HG03159 (cell line): ENCODE measurements at regions not wholly inside any gene's neighbourhood (a gene's known extent, or its start where the extent isn't known, plus 50 kb on each side); places are given as distances from the start of the nearest gene placed in this dataset.
"Not testable (repeated sequence)": the region's sequence is repeated elsewhere in the genome, so short reads cannot be mapped to it uniquely, and the experiment has no call there.

Source experiments
- ATAC-seq: cut with Tn5 transposase; IDR thresholded peaks from one replicate; pipeline ENCODE4 v1.9.1; 2021; ENCODE audit warnings: mild to moderate bottlenecking, moderate library complexity; ENCODE audit not compliant: unreplicated experiment

DNA sequence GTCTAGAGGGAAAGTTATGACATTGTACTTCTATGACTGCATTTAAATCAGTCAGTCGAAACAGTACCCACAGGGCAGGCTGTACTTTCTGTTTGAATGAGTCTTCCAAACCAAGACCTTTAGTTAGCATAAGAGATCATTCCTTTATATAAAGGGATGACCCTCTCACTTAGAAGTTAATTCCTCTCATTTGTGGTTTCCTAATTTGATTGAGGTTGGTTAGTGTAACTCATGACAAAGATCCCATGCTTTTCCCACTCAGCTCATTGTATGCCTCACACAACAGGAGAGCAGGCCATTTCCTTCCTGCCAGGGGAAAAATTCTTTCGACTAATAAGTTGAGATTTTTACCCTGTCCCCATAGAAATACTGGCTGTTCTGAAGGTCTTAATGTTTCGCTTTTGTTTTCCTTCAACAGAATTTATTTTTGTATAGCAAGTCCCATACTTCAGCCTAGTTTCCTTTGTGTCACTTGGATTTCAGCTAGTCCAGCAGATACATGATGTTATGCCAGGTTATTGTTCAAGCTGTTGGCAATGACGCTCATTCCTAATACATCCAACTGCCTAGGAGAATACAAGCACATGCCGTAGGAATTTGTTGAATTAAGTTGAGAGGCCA lies 500.7 kb downstream of the SPATA31D1 start:
- ATAC-seq: no peak

DNA sequence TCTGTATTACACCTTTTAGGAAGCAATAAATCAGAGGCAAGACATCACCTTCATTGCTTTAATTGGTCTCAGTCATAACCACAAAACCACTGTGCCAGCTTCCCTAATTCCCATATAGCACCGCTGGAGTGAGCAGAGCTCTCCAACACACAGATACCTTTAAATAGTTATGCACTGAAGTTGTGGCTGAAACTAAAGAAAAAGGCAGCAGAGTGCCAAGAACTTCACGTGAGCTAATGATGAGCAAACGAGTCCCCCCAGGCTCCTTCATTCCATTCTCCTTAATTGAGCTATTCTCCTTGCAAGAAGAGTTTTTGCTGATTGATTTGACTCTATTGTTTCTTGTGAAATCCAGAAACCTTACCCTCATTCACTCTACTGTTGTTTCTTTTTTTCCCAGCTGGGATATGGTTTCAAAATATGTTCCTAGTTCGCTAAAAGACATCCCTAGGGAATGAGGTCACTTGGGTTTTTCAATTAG lies 501.5 kb downstream of the SPATA31D1 start:
- no peak for ATAC-seq

DNA sequence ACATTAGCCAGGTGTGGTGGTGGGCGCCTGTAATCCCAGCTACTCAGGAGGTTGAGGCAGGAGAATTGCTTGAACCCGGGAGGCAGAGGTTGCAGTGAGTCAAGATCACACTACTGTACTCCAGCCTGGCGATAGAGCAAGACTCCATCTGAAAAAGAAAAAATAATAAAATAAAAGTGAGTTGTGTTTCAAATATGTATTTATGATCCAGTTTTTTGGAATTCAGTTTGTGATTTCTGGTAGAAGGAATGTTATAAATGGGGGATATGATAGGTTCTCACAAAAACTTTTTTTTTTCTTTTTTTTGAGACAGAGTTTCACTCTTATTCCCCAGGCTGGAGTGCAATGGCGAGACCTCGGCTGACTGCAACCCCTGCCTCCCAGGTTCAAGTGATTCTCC lies 502.2 kb downstream of the SPATA31D1 start:
- not testable (repeated sequence) for ATAC-seq

DNA sequence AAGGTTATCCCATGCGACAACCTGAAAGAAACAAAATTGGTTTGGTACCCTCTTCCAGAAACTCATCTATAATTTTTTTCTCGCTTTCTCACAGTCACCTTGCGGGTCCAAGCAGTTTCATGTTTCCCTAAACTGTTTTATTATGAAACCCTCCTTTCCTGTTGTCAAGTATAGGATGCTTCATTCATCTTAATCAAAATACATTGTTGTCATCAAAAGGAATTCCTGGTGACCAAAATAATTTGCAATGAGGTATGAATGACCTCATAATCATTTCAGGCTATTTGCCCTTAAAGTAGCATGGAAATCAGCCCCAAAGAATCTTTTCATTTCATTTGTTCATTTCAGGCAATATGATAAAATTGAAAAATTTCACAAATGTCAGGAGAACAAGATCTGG lies 503.0 kb downstream of the SPATA31D1 start:
- no peak for ATAC-seq

- ATAC-seq: no peak
Measured at GRCh38 chr9:82492274-82492673, 503.7 kb downstream of the SPATA31D1 start.

GRCh38 chr9:82495884-82496777 lies 507.6 kb downstream of the SPATA31D1 start:
- ATAC-seq: no peak

- ATAC-seq: no peak
Measured at GRCh38 chr9:82498541-82499317, 510.2 kb downstream of the SPATA31D1 start.

GRCh38 chr9:82499337-82499736 lies 510.8 kb downstream of the SPATA31D1 start:
- ATAC-seq: no peak

- no peak for ATAC-seq
Measured at GRCh38 chr9:82504620-82505019, 516.0 kb downstream of the SPATA31D1 start.

- no peak for ATAC-seq
Measured at GRCh38 chr9:82511626-82512025, 523.1 kb downstream of the SPATA31D1 start.

DNA sequence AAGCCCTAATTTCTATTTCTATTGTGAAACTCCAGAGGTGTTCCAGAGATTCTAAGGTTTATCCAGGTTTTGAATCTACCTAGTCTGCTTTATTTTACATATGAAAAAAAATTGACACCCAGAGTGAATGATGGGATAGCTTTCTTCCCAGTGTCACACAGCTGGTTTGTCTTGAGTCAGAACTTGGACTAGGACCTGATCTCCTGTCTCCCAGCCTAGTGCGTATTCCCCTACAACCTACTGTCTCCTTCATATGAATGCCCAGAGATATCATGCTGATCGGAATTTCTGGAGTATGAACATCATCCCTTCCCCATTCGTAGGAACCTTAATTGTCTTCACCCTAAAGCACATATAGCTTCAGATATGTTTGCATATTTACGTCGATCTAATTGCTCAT lies 524.2 kb downstream of the SPATA31D1 start:
- ATAC-seq: no peak

GRCh38 chr9:82513242-82513751 lies 524.7 kb downstream of the SPATA31D1 start:
- ATAC-seq: no peak

DNA sequence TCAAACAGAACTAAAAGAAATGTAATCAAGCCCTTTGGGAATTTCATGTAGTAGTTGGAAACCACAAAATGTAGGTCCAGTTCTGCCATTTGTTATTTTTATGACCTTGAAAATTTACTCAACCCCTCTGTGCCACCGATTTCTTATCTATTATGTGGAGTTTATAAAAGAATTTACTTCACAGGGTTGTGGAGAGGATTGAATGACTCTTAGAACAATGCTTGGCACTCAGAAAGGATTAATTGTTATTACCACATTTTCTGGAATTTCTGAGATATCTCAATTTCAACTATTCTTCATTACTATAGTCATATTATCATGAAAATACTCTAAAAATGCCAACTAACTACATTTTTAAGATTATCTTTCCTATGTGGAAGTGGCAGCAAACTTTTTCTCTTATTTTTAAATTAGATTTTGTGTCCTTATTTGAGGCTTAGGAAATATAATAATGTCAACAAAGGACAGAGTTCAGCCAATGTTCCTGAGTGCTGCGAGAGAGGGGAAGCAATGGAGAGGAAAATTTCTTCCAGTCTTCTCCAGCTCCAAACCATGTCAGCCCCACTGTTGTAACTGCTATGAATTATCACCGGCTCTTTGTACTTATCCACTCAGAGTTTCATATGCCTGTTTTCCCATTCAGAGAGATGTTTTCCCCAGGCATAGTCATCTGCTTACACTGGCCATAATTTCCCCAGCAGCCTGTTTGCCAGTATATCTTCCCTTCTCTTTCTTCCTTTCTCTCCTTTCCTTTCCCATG lies 525.6 kb downstream of the SPATA31D1 start:
- no peak for ATAC-seq

DNA sequence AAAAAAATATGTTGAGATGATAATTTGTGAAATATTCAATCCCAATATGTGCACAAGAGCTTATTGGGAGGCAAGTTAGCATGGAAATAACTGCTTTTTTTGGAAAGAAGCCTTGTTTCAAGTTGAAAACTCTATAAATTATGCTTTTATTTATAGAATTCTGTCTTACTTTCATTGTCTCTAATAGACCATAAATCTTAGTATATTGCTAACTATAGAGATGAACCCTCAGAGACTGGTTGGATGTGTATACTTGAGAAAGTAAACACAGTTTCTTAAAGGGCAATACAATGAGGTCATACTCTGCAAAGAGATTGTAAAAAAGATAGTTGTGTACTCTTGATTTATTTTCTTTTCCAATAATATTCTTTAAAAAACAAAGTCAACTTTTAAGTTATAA lies 530.3 kb downstream of the SPATA31D1 start:
- no peak for ATAC-seq

DNA sequence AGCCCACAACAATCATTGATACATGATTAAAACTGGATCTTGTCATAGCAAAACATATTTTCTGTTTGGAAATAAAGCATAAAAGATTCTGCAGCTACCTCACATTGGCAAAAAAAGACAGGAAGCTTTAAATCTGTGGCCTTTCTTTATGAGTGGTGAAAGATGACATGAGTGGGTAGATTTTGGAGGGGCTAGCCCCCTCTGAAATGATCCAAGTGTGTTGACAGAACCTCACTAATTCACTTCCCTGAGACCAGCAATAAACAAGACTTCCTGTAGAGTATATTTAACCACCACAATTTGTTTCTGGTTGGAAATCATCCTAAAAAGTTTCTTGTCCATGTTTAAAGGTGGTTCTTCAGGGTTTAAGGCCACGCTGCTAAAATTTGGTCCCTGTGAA lies 530.8 kb downstream of the SPATA31D1 start:
- ATAC-seq: no peak

DNA sequence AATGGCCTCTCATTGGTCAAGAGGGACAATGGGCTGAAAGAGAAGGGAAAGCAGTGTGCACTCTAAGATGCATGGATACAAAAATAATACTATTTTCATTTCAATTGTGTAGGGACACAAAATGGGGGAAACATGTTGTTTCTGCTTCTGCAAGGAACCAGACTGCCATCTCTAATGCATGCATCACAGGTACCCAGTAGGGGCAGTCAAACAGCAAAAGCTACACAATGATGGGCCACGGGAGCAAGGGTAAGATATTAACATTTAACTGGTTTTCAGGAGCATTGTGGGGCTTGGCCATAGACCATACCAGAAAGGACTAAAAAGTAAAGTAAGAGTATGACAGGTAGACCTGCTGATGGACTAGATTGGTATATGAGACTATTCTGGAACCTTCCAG lies 535.8 kb downstream of the SPATA31D1 start:
- no peak for ATAC-seq

- ATAC-seq: no peak
Measured at GRCh38 chr9:82526577-82526976, 536.4 kb downstream of the RASEF start.

DNA sequence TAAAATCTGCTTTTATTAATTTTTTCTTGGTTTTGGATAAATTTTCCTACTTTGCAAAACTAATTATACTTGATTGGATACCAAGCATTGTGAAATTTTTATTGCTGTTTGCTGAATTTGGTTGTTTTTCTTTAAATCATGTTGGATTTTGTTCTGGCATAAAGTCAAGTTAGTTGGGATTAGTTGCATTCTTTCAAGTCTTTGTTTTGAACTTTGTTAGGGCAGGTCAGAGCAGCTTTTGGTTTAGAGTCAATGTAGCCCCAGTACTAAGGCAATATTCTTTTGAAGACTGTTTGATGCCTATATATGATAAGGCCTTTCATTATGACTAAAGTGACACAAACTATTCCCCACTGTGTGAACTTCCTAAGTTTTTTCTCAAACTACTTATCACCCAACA lies 531.1 kb downstream of the RASEF start:
- no peak for ATAC-seq

GRCh38 chr9:82532504-82533180 lies 530.3 kb downstream of the RASEF start:
- no peak for ATAC-seq

DNA sequence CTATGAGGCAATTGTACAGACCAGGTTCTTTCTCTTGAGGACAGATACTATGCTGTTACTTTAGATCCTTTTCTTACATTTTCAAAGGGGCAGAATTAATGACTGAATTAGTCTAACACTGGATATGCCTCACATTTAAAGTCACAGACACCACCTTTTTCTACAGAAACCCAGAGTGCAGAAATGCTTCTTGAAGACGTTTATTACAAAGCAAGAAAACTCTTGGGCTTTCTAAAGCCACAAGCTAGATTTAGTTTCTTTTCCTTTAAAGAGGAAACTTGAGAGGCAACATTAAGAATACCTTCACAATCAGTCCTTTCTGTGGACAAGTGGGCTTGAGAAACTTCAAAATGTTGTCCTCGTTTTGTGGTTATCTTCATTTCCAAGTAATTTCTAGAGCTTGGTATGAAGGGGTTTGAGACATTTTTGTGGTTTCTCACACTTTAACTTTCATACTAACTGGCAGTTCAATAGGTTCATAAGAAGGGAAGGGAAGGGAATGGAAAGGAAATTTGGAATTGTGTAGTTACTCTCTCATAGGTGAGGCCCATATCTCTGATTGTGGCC lies 527.4 kb downstream of the RASEF start:
- ATAC-seq: no peak
